ENCODE measurements at regions not wholly inside any gene's neighbourhood (a gene's known extent, or its start where the extent isn't known, plus 50 kb on each side); places are given as distances from the start of the nearest gene placed in this dataset.

GRCh38 chr2:11028407-11028916, 116.7 kb downstream of the KCNF1 start:
- no peak overlapping the region for H3K4me3 ChIP-seq (ENCODE audit: severe bottlenecking)
- no peak for ATAC-seq (ENCODE audit: low read depth)
- peaks cover 16% of the 10 kb centered on the region for H3K27me3 ChIP-seq (ENCODE audit: insufficient read depth, poor library complexity, severe bottlenecking)
- no peak overlapping the region for H3K27ac ChIP-seq (ENCODE audit: poor library complexity, severe bottlenecking)
- DNase-seq (ENCODE audit: low spot score): no peak
- H3K36me3 ChIP-seq (ENCODE audit: low read depth): no peaks in the 10 kb centered on the region
- H3K4me1 ChIP-seq (ENCODE audit: insufficient read depth, poor library complexity, severe bottlenecking): no peaks in the 10 kb centered on the region
- no peaks in the 10 kb centered on the region for H3K9me3 ChIP-seq (ENCODE audit: severe bottlenecking)
- TF ChIP-seq, protein P1, sequence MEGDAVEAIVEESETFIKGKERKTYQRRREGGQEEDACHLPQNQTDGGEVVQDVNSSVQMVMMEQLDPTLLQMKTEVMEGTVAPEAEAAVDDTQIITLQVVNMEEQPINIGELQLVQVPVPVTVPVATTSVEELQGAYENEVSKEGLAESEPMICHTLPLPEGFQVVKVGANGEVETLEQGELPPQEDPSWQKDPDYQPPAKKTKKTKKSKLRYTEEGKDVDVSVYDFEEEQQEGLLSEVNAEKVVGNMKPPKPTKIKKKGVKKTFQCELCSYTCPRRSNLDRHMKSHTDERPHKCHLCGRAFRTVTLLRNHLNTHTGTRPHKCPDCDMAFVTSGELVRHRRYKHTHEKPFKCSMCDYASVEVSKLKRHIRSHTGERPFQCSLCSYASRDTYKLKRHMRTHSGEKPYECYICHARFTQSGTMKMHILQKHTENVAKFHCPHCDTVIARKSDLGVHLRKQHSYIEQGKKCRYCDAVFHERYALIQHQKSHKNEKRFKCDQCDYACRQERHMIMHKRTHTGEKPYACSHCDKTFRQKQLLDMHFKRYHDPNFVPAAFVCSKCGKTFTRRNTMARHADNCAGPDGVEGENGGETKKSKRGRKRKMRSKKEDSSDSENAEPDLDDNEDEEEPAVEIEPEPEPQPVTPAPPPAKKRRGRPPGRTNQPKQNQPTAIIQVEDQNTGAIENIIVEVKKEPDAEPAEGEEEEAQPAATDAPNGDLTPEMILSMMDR (IDR thresholded peaks at IDR 0.05; ENCODE audit: poor library complexity, severe bottlenecking): peak; percentile 15

DNA sequence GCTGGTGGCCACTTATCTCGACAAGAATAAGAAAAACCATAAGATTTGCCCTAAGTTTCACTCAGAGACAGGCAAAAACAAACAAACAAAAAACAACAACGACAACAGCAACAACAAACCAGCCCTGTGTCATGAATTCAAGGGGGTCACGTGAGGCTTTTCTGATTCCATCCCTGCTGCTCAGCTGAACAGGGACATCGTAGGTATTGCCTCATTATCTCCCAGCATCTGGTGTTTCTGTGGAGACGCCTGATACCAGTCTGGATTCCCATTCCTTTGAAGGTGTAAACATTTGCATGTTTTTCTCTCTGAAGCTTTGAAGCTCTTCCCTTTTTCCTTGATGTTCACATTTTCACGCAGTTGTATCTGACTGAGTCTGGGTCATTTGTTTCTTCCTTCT, 117.4 kb downstream of the KCNF1 start:
- no peaks in the 10 kb centered on the region for H3K4me1 ChIP-seq (ENCODE audit: insufficient read depth, poor library complexity, severe bottlenecking)
- H3K27ac ChIP-seq (ENCODE audit: poor library complexity, severe bottlenecking): no peak overlapping the region
- H3K27me3 ChIP-seq (ENCODE audit: insufficient read depth, poor library complexity, severe bottlenecking): peaks cover 16% of the 10 kb centered on the region
- no peaks in the 10 kb centered on the region for H3K9me3 ChIP-seq (ENCODE audit: severe bottlenecking)
- no peak for DNase-seq (ENCODE audit: low spot score)
- TF ChIP-seq, protein P1 (IDR thresholded peaks at IDR 0.05; ENCODE audit: poor library complexity, severe bottlenecking): no peak
- ATAC-seq (ENCODE audit: low read depth): no peak
- H3K36me3 ChIP-seq (ENCODE audit: low read depth): no peaks in the 10 kb centered on the region
- no peak overlapping the region for H3K4me3 ChIP-seq (ENCODE audit: severe bottlenecking)

DNA sequence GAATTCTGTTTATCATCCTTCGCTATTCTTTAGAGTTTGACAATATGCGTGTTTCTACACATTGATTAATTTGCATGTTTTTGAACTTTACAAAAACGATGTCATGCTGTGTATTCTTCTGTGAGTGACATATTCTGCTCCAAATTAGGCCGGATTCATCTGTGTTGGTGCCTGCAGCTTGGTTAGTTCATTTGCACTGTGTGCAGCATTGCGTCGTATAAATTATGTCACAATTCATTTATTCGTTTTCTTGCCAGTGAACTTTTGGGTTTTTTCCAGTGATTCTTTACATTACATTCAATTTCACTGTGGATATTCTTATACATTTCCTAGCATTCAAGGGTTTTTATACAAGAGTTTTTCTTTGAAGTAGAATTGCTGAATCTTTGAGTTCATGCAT, 118.3 kb downstream of the KCNF1 start:
- no peak for ATAC-seq (ENCODE audit: low read depth)

GRCh38 chr2:11030909-11031308, 119.2 kb downstream of the KCNF1 start:
- Histone ChIP-seq H3K27ac (ENCODE audit: poor library complexity, severe bottlenecking) (no peak overlapping the region), H3K9me3 (ENCODE audit: severe bottlenecking) (no peaks in the 10 kb centered on the region), H3K4me3 (ENCODE audit: severe bottlenecking) (no peak overlapping the region), H3K36me3 (ENCODE audit: low read depth) (no peaks in the 10 kb centered on the region), H3K4me1 (ENCODE audit: insufficient read depth, poor library complexity, severe bottlenecking) (no peaks in the 10 kb centered on the region), H3K27me3 (ENCODE audit: insufficient read depth, poor library complexity, severe bottlenecking) (peaks cover 16% of the 10 kb centered on the region)
- no peak for ATAC-seq (ENCODE audit: low read depth)
- TF ChIP-seq, protein P1 (IDR thresholded peaks at IDR 0.05; ENCODE audit: poor library complexity, severe bottlenecking): no peak
- DNase-seq (ENCODE audit: low spot score): no peak

More for the DNA sequence above, 118.3 kb downstream of the KCNF1 start:
- no peaks in the 10 kb centered on the region for H3K4me1 ChIP-seq (ENCODE audit: insufficient read depth, poor library complexity, severe bottlenecking)
- H3K27me3 ChIP-seq (ENCODE audit: insufficient read depth, poor library complexity, severe bottlenecking): peaks cover 16% of the 10 kb centered on the region
- TF ChIP-seq, protein P1 (IDR thresholded peaks at IDR 0.05; ENCODE audit: poor library complexity, severe bottlenecking): no peak
- no peaks in the 10 kb centered on the region for H3K36me3 ChIP-seq (ENCODE audit: low read depth)
- no peak for DNase-seq (ENCODE audit: low spot score)
- H3K4me3 ChIP-seq (ENCODE audit: severe bottlenecking): no peak overlapping the region
- H3K27ac ChIP-seq (ENCODE audit: poor library complexity, severe bottlenecking): no peak overlapping the region
- no peaks in the 10 kb centered on the region for H3K9me3 ChIP-seq (ENCODE audit: severe bottlenecking)

DNA sequence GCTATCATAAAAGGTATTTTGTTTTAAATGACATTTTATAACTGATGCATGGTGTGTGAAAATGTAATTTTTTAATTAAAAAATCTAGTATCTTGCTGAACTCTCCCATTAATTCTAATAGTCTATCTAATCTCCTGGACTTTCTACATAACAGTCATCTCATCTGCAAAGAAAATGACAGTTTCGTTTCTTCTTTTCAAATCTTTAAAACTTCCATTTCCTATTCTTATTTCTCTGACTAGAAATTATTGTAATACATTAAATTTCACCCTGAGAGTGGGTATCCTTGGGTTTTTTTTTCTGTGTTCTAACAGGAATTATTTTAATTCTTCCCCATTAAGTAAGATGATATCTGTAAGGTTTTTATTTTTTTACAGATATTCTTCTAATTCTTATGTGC, 120.1 kb downstream of the KCNF1 start:
- Histone ChIP-seq H3K4me1 (ENCODE audit: insufficient read depth, poor library complexity, severe bottlenecking) (no peaks in the 10 kb centered on the region), H3K27me3 (ENCODE audit: insufficient read depth, poor library complexity, severe bottlenecking) (peaks cover 16% of the 10 kb centered on the region), H3K27ac (ENCODE audit: poor library complexity, severe bottlenecking) (no peak overlapping the region), H3K9me3 (ENCODE audit: severe bottlenecking) (no peaks in the 10 kb centered on the region), H3K36me3 (ENCODE audit: low read depth) (no peaks in the 10 kb centered on the region), H3K4me3 (ENCODE audit: severe bottlenecking) (no peak overlapping the region)
- DNase-seq (ENCODE audit: low spot score) (no peak), ATAC-seq (ENCODE audit: low read depth) (no peak)
- TF ChIP-seq, protein P1 (IDR thresholded peaks at IDR 0.05; ENCODE audit: poor library complexity, severe bottlenecking): no peak

Data from RWPE2 (cell line).